ENCODE measurements at regions not wholly inside any gene's neighbourhood (a gene's known extent, or its start where the extent isn't known, plus 50 kb on each side); places are given as distances from the start of the nearest gene placed in this dataset.

DNA sequence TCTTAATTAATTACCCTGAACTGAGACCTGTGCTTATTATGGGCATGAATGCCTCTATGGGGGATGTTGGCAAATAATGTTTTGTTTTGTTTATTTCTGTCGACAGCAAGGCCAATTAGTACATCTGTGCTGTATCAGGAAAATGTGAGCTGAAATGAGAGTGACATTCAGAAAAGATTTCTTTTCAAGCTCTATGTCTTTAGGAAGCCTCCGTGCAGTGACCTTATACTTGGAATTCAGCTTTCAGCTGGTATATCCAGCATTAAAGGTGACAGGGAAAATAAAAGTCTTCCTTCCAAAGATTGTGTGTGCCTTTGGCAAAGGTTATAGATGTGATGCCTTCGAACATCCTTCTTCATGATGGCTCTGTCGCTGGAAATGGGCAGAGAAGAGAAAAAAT lies 1061.1 kb downstream of the SORCS3 start:
- DNase-seq: no peak

DNA sequence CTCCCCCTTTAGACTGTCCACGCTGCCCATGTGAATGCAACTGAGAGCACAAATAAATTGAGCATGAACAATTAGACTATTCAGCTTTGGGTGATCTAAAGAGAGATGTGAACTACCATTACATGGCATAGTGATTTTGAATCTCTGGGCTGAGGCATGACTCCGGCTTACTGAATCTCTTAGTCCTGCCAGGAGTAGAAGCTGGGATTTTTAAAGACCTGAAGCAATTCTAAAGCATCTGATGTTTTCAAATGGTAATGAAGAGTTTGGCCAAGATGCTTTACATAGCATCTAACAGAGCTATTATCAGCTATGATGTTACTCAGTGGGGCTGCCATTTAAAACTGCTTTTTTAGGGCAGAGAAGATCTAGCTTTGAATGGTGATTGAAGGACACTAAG lies 1059.1 kb downstream of the SORCS3 start:
- DNase-seq: no peak

DNA sequence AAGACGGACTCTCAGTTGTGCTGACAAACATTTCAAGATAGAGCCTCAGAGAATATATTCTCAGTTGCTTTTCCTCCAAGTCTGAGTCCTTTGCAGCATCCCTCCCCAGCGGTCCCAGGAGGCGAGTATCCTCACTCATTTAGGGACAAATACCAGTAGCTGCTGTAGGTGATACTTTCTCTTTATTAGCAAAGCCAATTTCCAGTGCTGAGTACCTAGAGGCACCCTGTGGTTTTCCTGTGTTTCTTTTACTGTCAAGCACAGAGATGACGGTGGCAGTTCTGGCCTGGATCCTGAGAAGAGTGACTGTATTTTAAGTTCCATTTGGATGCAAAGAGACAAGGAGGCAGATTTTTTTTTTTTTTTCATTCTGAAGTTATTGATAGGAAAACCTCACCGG lies 1058.4 kb downstream of the SORCS3 start:
- no peak for DNase-seq

DNA sequence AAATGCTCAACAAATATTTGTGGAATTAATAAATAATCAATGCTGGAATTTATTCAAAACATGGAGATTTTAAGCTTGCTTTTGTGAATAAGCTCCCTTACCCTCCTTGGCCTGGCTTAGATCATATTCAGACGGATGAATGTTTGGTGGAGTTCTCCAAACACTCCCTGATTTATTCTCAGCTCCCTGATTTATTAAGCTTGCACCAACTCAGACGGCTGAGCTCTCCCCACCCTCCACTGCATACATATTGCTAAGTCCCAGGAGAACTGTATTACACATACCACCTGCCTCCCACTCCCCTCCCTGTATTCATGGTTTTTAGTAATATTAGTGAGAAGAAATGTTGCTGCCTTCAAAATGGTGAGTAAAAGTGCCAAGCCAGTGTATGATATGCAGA lies 1057.5 kb downstream of the SORCS3 start:
- DNase-seq: no peak

DNA sequence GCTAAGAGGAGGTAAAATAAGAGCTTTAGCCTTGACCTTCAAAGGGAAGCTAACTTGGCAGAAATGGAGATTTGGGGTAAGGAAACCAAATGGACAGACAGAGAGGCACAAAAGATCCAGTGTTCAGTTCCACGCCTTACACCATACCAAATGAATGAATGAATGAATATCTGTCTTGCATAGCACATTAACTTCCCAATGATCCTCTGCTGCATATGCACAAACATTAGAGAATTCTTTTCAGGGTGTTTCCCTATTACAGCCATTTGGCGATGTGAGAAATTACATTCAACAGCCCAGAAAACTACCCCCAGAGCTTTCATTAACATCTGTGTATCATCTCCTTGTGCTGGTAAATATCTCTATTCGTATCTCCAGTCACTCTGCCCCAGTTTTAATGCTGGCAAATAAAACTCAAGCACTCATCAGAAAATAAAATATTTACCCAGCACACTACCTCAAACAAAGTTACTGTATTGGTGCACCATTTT lies 1056.2 kb downstream of the SORCS3 start:
- DNase-seq: no peak

DNA sequence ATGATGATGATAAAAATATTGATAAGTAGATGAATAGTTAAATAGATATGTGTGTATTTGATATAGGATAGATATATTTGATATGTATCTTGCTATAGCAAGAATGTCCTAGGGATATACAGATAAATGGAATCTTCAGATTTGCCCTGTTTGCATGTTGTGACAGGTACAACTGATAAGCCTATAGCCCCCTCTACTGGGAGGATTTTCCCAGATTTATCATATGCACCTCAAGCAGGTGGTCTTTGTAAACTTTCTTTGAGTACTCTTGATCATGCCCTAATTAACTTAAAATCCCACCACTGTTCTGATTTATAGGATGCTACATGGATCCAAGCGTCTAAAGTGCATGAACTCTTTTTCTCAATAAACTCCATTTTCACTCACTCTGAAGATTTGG lies 1050.7 kb downstream of the SORCS3 start:
- no peak for DNase-seq

DNA sequence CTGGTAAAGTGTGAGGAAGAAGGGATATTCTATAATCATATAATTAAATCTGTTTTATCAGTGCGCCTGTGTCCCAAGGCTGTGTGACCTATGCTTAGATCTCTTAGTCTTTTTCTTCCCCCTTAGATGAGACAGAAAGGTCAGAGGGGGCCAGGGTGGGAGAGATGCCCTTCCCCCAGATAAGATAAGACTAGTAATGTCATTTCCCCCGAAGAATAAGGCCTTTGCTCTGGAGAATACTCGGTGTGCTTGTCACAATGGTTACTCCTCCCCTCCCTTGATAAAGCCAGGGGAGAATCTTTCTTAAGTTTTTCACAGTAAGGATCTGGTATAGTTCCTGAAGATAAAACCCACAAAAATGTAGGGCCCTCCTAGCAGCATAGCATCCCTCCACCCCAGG lies 1041.8 kb downstream of the SORCS3 start:
- no peak for DNase-seq

DNA sequence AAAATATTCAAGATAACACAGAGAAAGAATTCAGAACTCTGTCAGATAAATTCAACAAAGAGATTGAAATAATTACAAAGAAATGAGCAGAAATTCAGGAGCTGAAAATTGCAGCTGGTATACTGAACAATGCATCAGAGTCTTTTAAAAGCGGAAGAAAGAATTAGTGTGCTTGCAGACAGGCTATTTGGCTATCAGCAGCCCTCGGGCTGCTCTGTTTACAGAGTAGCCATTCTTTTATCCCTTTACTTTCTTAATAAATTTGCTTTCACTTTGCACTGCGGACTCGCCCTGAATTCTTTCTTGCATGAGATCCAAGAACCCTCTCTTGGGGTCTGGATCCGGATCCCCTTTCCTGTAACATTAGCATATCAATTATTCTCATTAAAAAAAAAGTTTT lies 1040.0 kb downstream of the SORCS3 start:
- DNase-seq: no peak

DNA sequence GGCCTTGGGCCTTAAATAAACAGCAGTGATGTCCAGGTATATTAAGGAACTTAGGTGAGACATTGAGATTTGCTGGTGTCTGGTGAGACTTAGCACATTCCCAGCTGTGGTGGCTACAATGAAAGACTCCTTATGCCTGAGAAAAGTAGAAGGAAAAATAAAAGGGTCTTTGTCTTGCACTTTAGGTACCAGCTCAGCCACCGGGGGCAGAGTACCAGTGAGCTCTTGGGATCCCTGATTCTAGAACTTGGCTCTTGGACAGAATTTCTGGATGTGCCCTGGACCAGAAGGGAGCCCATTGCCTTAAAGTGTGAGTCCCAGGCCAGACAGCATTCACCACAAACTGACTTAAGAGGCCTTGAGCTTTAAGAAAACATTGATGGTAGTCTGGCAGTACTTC lies 1038.7 kb downstream of the SORCS3 start:
- DNase-seq: no peak

DNA sequence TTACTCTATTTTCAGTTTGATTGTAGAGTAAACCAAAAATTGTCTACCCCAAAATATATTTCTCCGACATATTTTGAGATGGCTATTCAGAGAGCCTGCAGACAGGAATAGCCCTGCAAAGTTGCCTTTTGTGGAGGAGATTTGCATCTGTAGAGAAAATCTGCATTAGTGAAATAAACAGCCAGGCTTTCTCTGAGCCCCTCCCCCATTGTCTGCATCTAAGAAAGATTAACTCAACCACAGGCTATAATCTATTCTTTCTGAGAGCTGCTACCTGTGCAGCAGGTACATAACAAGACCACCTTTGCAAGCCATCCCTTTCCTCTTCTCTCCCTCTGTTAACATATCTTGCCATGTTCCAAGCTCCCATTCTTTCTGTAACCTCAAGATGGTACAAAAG lies 1034.2 kb downstream of the SORCS3 start:
- DNase-seq: no peak

DNA sequence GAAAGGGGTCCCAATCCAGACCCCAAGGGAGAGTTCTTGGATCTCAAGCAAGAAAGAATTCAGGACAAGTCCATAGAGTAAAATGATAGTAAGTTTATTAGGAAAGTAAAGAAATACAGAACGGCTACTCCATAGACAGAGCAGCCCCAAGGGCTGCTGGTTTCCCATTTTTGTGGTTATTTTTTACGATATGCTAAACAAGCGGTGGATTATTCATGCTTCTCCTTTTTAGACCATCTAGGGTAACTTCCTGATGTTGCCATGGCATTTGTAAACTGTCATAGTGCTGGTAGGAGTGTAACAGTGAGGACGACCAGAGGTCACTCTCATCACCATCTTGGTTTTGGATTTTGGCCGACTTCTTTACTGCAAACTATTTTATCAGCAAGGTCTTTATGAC lies 1033.4 kb downstream of the SORCS3 start:
- no peak for DNase-seq

DNA sequence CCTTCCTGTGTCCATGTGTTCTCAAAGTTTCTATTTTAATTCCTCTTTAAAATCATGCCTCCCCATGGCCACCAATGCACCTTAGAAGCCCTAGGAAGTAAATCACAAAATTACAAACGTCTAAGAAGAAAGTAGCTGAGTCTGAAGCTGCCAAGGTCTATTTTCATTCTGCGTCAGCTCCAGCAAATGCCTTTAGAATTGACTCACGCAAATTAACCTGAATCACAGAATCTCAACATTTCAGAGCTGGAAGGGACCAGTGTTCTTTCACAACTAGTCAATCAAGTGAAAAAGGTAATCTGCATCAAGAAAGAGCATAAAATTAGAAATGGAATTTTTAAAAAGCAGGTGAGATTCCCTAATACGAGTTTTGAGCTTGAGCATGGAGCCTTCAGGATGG lies 1017.6 kb downstream of the SORCS3 start:
- DNase-seq: no peak

DNA sequence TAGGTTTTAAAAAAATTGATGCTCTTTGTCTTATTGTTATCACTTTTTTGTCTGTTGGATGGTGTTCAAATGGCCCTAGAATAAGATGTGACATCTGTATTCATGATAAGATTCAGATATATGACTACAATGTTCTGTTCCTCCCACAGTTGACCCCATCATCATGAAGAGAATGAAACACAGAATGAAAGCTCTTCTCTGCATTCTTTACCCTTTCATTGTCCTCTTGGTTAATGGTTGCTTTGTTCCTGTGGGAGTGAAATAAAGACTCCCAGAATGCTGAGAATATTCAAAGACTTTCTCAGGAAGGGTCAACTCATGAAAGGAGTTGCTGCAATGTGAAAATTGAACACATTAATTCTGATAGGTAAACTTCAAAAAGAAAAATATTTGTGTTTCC lies 1015.8 kb downstream of the SORCS3 start:
- DNase-seq: no peak

DNA sequence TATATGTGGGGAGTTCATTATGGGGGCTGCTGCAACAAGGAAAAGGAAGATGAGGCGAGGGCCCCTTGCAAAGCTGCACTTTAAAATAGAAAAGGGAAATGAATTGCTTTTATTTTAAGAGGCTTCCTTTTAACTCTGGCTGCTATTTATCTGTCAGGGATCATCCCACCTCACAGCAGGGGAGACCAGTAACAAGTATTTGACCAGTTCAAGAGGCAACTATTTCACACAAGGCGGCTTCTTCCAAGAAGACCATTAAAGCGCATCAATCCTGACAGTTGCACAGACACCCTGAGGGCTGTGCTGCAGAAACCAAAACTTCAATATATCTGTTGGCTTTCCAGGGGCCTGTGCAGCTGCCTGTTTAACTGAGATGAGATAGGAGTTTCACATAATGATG lies 1009.2 kb downstream of the SORCS3 start:
- no peak for DNase-seq

DNA sequence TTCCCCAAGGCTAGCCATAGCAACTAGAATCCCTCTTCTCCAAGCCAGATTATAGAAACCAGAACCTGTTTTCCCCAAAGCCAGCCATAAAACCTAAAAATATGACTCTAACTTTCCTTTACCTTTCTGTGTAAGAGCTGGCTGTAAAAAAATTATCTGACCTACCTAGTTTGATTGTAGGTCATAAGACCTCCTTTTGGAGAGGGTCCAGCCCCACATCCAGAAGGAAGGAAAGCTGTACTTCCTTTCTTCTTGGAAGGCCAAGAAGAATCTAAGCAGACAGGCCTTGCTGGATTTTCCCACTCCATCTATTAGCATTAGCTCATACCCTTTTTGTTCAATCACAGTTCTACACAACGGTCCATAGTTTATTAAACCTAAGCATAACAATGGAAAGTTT lies 1006.3 kb downstream of the SORCS3 start:
- no peak for DNase-seq

DNA sequence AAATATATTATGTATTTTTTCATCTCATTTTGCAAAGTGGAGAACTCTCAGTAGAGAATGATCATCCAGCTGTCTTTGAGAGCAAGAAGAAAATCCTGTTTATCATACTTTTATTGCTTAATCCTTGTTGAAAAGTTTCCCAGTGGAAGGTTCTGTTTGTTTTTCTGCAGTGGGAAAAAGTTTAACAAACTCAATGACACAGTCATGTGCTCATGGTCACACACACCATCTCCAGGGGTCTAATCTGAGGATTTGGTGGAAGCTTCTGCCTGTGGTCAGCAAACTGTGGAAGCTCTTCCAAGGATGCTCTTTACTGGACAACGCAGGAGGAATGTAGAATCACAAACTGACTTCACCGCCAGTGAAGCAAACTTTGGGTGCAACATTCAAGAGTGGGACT lies 1003.9 kb downstream of the SORCS3 start:
- no peak for DNase-seq

DNA sequence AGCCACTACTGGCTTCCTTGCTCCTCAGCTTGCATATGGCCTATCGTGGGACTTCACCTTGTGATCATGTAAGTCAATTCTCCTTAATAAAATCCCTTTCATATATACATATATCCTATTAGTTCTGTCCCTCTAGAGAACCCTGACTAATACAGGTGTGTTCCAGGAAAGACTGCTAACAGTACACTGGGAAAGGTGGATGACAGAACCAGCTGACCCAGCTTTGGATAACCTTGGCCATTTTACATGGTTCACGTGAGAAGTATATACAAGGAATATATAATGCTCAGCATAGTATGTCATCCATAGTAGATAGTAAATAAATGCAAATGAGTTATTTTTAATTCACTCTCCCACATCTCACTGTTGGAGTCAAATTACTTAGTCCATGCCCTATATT lies 1003.5 kb downstream of the SORCS3 start:
- no peak for DNase-seq

DNA sequence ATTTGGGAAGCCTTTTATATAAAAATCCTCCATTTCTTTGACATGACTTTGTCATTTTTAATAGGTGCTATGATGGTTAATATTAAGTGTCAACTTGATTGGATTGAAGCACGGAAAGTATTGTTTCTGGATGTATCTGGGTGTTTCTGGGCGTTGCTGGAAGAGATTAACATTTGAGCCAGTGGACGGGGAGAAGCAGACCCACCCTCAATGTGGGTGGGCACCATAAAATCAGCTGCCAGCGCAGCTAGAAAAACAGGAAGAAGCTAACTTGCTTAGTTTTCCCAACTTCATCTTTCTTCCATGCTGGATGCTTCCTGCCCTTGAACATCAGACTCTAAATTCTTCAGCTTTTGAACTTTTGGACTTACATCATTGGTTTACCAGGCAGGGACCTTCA lies 1003.0 kb downstream of the SORCS3 start:
- DNase-seq: no peak

DNA sequence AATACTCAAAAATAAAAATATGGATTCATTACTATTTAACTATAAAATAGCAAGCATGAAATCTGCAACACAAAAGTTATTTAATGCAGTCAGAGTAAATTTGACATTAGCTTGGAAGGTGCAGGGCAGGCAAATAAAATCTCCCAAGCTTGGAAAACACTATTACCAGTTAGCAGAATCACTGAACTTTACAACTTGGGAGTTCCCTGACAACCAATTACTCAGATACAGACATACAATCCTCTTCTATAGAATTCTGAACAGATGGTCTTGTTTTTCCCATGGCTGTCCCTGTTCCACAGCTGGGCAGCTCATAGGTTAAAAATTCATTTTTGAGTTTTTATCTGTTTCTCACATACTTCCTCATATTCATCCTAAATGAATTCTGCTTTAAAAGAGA lies 1002.6 kb downstream of the SORCS3 start:
- no peak for DNase-seq

DNA sequence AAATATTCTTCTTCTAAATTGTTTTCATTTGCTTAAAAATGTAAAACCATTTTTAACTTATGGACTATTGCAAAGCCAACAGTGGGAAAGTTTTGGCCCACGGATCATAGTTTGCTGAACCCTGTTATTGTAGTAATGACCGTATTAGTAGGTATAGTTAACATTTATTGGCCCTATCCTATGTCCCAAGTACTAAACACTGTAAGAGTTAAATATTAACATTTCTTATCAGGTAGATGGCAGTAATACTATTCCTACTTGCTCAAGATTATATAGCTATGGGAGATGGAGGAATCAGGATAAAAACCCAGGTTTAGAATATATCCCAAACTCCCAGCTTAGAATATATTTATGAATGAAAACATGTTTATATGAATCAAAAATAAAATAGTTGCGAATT lies 993.2 kb downstream of the SORCS3 start:
- no peak for DNase-seq

DNA sequence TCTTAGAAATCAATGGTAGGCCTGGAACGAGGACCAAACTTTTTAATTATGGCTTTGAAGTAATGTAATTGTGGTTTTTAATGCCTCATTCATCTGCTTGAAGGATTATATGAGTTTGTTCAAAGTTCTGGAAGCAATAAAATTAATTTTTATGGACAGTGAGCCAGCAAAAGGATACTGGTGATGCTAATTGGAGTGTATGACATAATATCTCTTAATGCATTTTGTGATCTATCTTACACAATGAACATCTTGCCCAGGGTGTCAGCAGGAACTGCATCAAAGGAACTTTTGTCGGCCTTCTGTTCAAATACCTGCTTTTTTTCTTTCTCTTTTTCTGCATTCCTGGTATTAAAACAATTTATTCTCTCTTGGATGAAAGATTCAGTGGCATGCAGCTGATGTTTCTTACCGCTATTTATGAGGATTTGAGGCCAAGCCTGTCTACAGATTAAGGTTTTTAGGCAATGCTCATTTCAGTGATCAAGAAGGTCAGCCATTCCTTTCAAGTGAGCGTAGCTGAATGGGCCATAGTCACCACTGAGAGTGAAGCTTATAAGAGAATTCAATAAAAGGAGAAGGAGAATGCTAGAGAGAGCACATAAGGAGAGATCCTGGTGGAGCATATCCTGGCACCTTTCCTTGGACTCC lies 974.8 kb downstream of the SORCS3 start:
- DNase-seq: no peak

DNA sequence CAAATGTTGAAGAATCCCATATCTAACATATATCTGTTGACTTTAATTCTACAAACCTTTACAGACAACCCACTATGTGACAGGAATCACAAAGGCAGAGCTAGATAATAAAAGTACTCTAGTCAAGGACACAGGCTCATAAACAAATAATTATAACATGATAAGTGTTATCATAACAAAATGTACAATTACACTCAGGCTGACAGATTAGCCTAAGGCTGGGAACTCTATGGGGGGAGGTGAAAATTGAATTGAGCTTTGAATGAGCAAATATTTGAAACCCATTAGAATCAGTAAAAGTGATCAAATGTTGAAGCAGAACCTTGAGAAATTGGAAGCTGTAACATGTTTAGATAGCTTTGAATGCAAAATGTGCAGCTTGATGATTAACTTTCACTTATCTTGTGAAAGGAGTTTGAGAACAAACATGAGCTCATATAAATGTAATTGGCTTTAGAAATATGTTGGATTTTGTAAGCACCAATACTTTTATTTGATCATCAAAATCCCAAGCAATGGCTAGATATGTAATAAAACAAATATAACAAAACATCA lies 970.2 kb downstream of the SORCS3 start:
- DNase-seq: no peak

DNA sequence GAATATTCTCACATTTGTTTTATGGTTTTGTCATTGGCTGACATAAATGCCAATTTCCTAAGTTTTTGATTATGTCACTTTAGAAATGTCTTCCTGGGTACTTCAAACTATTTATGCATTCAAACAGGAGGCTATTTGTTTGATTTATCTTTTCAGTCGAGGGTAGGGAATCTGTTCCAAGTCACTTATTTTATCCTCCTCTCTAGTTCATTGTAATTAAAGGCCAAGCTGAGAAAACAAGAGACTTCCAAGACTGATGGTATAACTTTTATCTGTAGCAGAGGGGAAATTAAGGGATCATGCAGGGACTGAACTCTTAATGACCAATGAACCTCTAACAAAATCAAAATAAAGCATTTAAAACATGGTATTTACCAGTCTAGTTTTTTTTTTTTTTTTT lies 968.4 kb downstream of the SORCS3 start:
- no peak for DNase-seq

DNA sequence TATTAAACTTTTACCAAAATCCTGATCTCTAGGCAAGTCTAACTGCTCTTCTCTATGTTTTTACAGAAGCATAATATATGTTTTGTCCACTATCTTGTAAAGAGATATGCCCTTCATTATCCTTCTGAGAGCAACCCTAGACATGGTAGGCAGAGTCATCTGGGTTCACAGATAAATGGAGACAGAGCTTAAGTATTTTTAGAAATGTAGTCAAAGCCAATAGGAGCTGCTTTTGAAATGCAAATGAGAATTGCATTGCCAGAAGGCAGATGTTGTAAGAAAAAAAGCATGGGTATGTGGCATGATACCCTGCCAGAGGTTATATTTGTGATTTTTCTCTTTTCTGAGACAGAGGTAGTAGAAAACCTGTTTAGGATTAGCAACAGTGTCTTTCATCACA lies 964.8 kb downstream of the SORCS3 start:
- no peak for DNase-seq

DNA sequence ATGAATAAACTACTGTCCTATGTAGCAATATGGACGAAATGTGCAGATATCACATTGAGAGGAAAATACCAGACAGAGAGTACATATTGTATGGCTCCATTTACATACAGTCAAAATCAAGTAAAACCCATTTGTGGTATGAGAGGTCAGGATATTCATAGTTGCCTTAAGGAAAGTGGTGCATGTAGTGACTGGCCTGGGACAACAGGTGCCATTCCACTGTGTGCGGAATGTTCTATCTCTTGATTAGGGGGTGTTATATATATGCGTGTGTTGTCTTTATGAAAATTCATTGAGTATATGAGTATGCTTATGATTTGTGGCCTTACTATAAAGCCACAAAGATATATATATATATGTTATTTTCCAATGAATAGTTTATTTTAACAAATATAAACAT lies 964.0 kb downstream of the SORCS3 start:
- no peak for DNase-seq

Data from CD4-positive, alpha-beta T cell treated with Interleukin-1 beta for 1 hour (primary cell).